ENCODE measurements at regions not wholly inside any gene's neighbourhood (a gene's known extent, or its start where the extent isn't known, plus 50 kb on each side); places are given as distances from the start of the nearest gene placed in this dataset.

DNA sequence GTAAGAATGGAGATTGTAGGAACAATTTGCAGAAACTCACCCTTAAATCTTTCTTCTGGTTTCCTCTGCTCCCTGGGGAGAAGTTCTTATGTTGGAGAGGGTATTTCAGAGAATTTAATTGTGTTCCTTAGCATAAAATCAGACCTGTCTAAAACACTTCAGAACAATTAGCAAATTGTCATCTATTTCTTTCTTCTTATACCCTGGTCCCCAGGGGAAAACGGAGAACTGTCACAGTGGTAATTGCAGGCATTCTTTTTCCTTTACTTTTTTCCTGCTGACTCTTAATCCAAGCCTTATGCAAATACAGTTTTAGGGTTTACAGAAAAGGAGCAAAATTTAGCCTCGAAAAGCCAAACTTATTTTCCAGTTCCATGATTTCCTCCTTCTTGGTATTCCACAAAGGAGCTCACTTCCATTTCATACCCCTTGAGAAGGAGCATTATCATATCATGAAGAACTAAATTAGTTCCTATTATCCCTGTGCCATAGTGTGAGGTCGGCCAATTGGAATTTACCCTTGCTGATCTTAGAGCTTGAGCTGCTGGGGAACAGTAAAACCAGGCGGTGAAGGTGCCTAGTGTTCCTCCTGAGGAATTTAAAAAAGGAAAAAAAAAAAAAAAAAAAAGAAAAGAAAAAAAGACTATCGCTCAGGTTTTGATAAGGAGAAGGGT, 173.8 kb downstream of the IL15 start:
- H3K27me3 ChIP-seq (ENCODE audit: insufficient read depth, low read length) = no peaks in the 10 kb centered on the region
- no peak overlapping the region for H3K27ac ChIP-seq (ENCODE audit: low read depth, low read length)
- H3K4me2 ChIP-seq (ENCODE audit: low read length) = no peak overlapping the region
- H3K4me3 ChIP-seq (replicated peaks in 1 of 2; ENCODE audit: low read depth in 1 of 2, low read length in 2 of 2) = no peak overlapping the region
- no peaks in the 10 kb centered on the region for H3K36me3 ChIP-seq (ENCODE audit: control insufficient read depth in 1 of 2, insufficient read depth in 2 of 2, low read length in 2 of 2)
- TF ChIP-seq, protein P1, sequence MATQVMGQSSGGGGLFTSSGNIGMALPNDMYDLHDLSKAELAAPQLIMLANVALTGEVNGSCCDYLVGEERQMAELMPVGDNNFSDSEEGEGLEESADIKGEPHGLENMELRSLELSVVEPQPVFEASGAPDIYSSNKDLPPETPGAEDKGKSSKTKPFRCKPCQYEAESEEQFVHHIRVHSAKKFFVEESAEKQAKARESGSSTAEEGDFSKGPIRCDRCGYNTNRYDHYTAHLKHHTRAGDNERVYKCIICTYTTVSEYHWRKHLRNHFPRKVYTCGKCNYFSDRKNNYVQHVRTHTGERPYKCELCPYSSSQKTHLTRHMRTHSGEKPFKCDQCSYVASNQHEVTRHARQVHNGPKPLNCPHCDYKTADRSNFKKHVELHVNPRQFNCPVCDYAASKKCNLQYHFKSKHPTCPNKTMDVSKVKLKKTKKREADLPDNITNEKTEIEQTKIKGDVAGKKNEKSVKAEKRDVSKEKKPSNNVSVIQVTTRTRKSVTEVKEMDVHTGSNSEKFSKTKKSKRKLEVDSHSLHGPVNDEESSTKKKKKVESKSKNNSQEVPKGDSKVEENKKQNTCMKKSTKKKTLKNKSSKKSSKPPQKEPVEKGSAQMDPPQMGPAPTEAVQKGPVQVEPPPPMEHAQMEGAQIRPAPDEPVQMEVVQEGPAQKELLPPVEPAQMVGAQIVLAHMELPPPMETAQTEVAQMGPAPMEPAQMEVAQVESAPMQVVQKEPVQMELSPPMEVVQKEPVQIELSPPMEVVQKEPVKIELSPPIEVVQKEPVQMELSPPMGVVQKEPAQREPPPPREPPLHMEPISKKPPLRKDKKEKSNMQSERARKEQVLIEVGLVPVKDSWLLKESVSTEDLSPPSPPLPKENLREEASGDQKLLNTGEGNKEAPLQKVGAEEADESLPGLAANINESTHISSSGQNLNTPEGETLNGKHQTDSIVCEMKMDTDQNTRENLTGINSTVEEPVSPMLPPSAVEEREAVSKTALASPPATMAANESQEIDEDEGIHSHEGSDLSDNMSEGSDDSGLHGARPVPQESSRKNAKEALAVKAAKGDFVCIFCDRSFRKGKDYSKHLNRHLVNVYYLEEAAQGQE (IDR thresholded peaks at IDR 0.05; ENCODE audit: low read depth) = no peak
- TF ChIP-seq YY1 (IDR thresholded peaks at IDR 0.05; ENCODE audit: extremely low read depth, insufficient replicate concordance, low read depth, low read length) (no peak), POLR2A (IDR thresholded peaks at IDR 0.05; ENCODE audit: borderline replicate concordance, extremely low read depth, insufficient read depth, insufficient read length) (no peak), SP1 (IDR thresholded peaks at IDR 0.05; ENCODE audit: low read depth) (no peak), ZFX (IDR thresholded peaks at IDR 0.05) (no peak), SRF (IDR thresholded peaks at IDR 0.05; ENCODE audit: low read depth) (no peak), EZH2 (IDR thresholded peaks at IDR 0.05) (no peak), CBX3 (IDR thresholded peaks at IDR 0.05; ENCODE audit: low read depth) (no peak), ZNF274 (IDR thresholded peaks at IDR 0.05; ENCODE audit: low read depth, low read length) (no peak)
- TF ChIP-seq, protein P2, sequence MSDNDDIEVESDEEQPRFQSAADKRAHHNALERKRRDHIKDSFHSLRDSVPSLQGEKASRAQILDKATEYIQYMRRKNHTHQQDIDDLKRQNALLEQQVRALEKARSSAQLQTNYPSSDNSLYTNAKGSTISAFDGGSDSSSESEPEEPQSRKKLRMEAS (IDR thresholded peaks at IDR 0.05) = no peak
- TF ChIP-seq, protein P3, sequence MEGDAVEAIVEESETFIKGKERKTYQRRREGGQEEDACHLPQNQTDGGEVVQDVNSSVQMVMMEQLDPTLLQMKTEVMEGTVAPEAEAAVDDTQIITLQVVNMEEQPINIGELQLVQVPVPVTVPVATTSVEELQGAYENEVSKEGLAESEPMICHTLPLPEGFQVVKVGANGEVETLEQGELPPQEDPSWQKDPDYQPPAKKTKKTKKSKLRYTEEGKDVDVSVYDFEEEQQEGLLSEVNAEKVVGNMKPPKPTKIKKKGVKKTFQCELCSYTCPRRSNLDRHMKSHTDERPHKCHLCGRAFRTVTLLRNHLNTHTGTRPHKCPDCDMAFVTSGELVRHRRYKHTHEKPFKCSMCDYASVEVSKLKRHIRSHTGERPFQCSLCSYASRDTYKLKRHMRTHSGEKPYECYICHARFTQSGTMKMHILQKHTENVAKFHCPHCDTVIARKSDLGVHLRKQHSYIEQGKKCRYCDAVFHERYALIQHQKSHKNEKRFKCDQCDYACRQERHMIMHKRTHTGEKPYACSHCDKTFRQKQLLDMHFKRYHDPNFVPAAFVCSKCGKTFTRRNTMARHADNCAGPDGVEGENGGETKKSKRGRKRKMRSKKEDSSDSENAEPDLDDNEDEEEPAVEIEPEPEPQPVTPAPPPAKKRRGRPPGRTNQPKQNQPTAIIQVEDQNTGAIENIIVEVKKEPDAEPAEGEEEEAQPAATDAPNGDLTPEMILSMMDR (IDR thresholded peaks at IDR 0.05 in 2 of 3, conservative IDR thresholded peaks at IDR 0.05 in 1 of 3; ENCODE audit: borderline replicate concordance in 1 of 3, insufficient read depth in 1 of 3, low read depth in 2 of 3, low read length in 2 of 3) = no peak
- TF ChIP-seq, protein P4, sequence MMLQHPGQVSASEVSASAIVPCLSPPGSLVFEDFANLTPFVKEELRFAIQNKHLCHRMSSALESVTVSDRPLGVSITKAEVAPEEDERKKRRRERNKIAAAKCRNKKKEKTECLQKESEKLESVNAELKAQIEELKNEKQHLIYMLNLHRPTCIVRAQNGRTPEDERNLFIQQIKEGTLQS (IDR thresholded peaks at IDR 0.05) = no peak
- ChIA-PET POLR2A (no interaction called here), CTCF (no interaction called here), RAD21 (ENCODE audit: low non-redundant PET in 1 of 2, low total read pairs in 2 of 2, uncharacterized antibody in 2 of 2, unreplicated experiment in 2 of 2) (no interaction called here)
- no peaks in the 10 kb centered on the region for H3K9me3 ChIP-seq (ENCODE audit: control insufficient read depth in 1 of 2, insufficient read depth in 1 of 2, low read depth in 1 of 2, low read length in 2 of 2)
- DNase-seq (ENCODE audit: low read depth, low spot score) (no peak), ATAC-seq (no peak)
- no peak overlapping the region for H2AFZ ChIP-seq (ENCODE audit: low read depth, low read length, poor library complexity, severe bottlenecking)
- no TSS peak for BruUV-seq (replicated peaks)
- H3K9ac ChIP-seq (ENCODE audit: low read length) = no peak overlapping the region
- H4K20me1 ChIP-seq (ENCODE audit: insufficient read depth) = no peaks in the 10 kb centered on the region
- peaks cover 0 to 12% of the 10 kb centered on the region in 2 experiments; a peak in 2 of 4 replicates for H3K4me1 ChIP-seq (ENCODE audit: control insufficient read depth in 1 of 2, insufficient read depth in 2 of 2, low read length in 2 of 2)
- H3K79me2 ChIP-seq (ENCODE audit: insufficient read depth, low read length) = no peaks in the 10 kb centered on the region
- no peaks in the 10 kb centered on the region for H3K9me2 ChIP-seq (ENCODE audit: insufficient read depth)
- intact Hi-C loops (cut with micrococcal nuclease) = no loop called here
